ENCODE measurements at regions not wholly inside any gene's neighbourhood (a gene's known extent, or its start where the extent isn't known, plus 50 kb on each side); places are given as distances from the start of the nearest gene placed in this dataset.

DNA sequence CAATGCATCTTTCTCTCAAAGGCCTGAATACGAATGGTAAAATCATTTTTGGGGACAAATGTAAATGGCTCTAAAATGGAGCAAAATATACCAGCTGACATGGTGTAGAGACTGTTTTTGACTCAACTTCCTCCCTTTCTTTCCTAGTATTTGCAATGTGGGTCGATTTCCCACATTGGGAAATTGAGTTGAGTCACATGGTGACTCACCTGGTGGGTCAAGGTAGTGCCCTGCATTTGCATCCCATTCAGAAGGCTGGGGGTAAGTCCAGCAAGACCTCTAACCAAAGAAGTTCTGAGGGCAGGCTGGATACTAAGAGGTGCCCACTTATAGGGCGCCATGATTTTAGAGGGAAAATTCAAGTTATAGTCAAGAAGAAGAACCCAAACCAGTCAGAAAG is 179.6 kb upstream of the MPDZ start:
- H4K20me1 ChIP-seq (ENCODE audit: insufficient read depth), result no peaks in the 10 kb centered on the region
- no peak overlapping the region for H3K4me3 ChIP-seq (IDR thresholded peaks at IDR 0.05; ENCODE audit: insufficient read depth, low read depth, low read length)
- no peaks in the 10 kb centered on the region for H3K79me2 ChIP-seq (ENCODE audit: insufficient read depth, low read depth)
- H2AFZ ChIP-seq (ENCODE audit: low read depth), result no peak overlapping the region
- H3K9ac ChIP-seq, result no peak overlapping the region
- H3K36me3 ChIP-seq (ENCODE audit: insufficient read depth), result no peaks in the 10 kb centered on the region
- H3K4me2 ChIP-seq, result no peak overlapping the region
- no peaks in the 10 kb centered on the region for H3K27me3 ChIP-seq (ENCODE audit: insufficient read depth, low read depth)
- TF ChIP-seq, protein P1, sequence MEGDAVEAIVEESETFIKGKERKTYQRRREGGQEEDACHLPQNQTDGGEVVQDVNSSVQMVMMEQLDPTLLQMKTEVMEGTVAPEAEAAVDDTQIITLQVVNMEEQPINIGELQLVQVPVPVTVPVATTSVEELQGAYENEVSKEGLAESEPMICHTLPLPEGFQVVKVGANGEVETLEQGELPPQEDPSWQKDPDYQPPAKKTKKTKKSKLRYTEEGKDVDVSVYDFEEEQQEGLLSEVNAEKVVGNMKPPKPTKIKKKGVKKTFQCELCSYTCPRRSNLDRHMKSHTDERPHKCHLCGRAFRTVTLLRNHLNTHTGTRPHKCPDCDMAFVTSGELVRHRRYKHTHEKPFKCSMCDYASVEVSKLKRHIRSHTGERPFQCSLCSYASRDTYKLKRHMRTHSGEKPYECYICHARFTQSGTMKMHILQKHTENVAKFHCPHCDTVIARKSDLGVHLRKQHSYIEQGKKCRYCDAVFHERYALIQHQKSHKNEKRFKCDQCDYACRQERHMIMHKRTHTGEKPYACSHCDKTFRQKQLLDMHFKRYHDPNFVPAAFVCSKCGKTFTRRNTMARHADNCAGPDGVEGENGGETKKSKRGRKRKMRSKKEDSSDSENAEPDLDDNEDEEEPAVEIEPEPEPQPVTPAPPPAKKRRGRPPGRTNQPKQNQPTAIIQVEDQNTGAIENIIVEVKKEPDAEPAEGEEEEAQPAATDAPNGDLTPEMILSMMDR (conservative IDR thresholded peaks at IDR 0.05; ENCODE audit: low read depth, low read length), result no peak
- H3K27ac ChIP-seq, result no peak overlapping the region
- no peaks in the 10 kb centered on the region for H3K4me1 ChIP-seq (ENCODE audit: low read depth, poor library complexity, severe bottlenecking)

DNA sequence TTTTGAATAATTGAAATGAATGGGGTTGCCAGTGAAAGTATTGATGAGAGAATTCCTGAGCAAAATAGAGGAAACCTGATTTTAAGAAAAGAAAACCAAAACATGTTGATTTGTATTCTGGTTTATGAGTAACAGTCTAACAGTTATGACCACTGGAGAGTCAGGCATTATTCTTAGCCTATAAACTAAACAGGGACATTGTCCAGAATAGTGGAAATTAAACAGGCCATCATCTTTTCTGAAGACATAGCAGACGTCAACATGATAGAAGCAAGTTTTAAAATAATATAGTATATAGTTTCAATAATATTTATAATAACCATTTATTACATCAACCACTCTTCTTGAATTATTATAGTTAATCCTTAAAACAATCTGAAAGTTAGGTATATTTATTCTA is 178.3 kb upstream of the MPDZ start:
- Histone ChIP-seq H4K20me1 (ENCODE audit: insufficient read depth) (no peaks in the 10 kb centered on the region), H3K36me3 (ENCODE audit: insufficient read depth) (no peaks in the 10 kb centered on the region), H3K4me3 (IDR thresholded peaks at IDR 0.05; ENCODE audit: insufficient read depth, low read depth, low read length) (no peak overlapping the region), H3K4me1 (ENCODE audit: low read depth, poor library complexity, severe bottlenecking) (no peaks in the 10 kb centered on the region), H3K27ac (no peak overlapping the region), H3K4me2 (no peak overlapping the region), H3K27me3 (ENCODE audit: insufficient read depth, low read depth) (no peaks in the 10 kb centered on the region), H3K79me2 (ENCODE audit: insufficient read depth, low read depth) (no peaks in the 10 kb centered on the region), H2AFZ (ENCODE audit: low read depth) (no peak overlapping the region), H3K9ac (no peak overlapping the region)
- TF ChIP-seq, protein P1 (conservative IDR thresholded peaks at IDR 0.05; ENCODE audit: low read depth, low read length), result no peak

DNA sequence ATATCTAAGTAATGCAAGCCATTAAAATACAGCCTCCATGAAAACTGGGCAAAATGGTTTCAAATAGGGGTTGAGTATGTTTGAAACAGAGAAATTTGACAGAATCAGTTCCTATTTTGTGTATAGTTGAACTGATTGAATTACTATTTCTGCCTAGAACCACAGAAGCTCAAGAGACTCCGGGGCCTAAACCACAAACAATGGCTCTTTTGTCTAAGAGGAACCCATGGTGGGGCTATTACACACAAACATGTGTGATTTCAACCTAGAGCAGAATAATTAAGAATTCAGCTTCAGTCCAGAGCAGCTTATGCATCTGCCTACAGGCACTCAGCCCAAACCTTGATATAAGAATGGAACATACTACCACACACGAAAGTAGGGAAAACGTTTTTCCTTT is 171.2 kb upstream of the MPDZ start:
- Histone ChIP-seq H3K4me3 (IDR thresholded peaks at IDR 0.05; ENCODE audit: insufficient read depth, low read depth, low read length) (no peak overlapping the region), H3K27ac (no peak overlapping the region), H3K27me3 (ENCODE audit: insufficient read depth, low read depth) (no peaks in the 10 kb centered on the region), H3K36me3 (ENCODE audit: insufficient read depth) (no peaks in the 10 kb centered on the region), H3K9ac (no peak overlapping the region), H3K79me2 (ENCODE audit: insufficient read depth, low read depth) (no peaks in the 10 kb centered on the region), H3K4me2 (no peak overlapping the region), H4K20me1 (ENCODE audit: insufficient read depth) (no peaks in the 10 kb centered on the region), H2AFZ (ENCODE audit: low read depth) (no peak overlapping the region), H3K4me1 (ENCODE audit: low read depth, poor library complexity, severe bottlenecking) (peaks cover 7% of the 10 kb centered on the region)
- TF ChIP-seq, protein P1 (conservative IDR thresholded peaks at IDR 0.05; ENCODE audit: low read depth, low read length), result no peak

DNA sequence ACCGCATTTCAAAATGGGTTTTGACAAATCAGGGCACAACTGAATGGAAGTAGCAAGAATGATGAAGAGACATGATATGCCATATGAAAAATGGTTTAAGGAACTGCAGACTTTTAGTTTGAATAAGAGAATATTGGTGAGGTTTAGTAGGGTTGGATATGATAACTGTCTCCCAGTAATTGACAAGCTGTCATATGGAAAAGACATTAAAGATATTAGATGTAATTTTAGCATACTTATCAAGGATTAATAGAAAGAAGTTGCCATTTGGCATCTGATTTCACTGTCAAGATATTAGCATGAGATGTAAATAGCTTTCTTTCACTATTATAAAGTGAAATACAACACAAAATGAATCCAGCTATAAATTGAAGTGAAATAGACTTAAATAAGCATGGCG is 169.0 kb upstream of the MPDZ start:
- TF ChIP-seq, protein P1 (conservative IDR thresholded peaks at IDR 0.05; ENCODE audit: low read depth, low read length), result no peak
- Histone ChIP-seq H3K4me2 (no peak overlapping the region), H3K27ac (no peak overlapping the region), H3K27me3 (ENCODE audit: insufficient read depth, low read depth) (no peaks in the 10 kb centered on the region), H2AFZ (ENCODE audit: low read depth) (no peak overlapping the region), H3K4me3 (IDR thresholded peaks at IDR 0.05; ENCODE audit: insufficient read depth, low read depth, low read length) (no peak overlapping the region), H3K36me3 (ENCODE audit: insufficient read depth) (no peaks in the 10 kb centered on the region), H3K4me1 (ENCODE audit: low read depth, poor library complexity, severe bottlenecking) (peaks cover 7% of the 10 kb centered on the region), H3K79me2 (ENCODE audit: insufficient read depth, low read depth) (no peaks in the 10 kb centered on the region), H4K20me1 (ENCODE audit: insufficient read depth) (no peaks in the 10 kb centered on the region), H3K9ac (no peak overlapping the region)

Measured in KMS-11 (cell line).